Erythroblast (primary cell): ENCODE measurements at regions not wholly inside any gene's neighbourhood (a gene's known extent, or its start where the extent isn't known, plus 50 kb on each side); places are given as distances from the start of the nearest gene placed in this dataset.

Experiments used
- GATA1 ChIP-seq: IDR thresholded peaks from 2 replicates; pipeline ENCODE4 v1.6.1; 2011; ENCODE audit warnings: low read depth, mild to moderate bottlenecking, control low read depth, low read length, moderate library complexity
- POLR2A ChIP-seq: IDR thresholded peaks from 2 replicates; pipeline ENCODE4 v1.6.1; 2011; ENCODE audit warnings: mild to moderate bottlenecking, low read length

DNA sequence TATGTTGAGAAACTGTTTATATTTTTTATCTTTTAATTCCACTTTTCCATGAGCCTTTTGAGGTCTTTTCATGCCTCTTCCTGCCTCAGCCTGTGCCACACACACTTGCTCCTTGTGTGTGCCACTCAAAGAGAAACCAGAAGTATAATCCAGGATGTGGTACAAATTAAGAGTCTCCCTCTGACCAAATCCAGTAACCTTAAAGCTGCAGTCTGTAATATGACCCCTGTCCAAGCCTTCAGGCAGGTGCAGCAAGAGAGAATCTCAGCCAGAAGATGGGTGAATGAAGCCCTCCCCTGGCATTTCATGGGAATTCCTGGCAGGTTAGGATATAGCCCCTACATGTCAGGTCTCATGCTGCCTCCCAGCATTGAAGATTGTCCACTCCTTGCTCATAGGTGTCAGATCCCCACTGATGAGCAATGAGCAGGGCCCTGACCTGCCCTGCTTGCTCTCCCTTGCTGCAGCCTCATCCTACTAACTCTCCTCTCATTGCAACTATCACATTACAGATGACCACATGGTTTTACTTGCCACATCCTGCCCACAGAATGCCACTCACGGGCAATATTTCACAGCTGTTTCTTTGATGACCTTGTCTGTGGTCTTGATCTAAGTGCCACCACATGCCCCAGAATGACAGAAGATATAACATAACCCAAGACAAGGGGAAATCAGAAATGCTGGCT is 169.3 kb downstream of the SEC16B start:
- TF ChIP-seq POLR2A (no peak), GATA1 (no peak)
